Natural killer cell treated with Interleukin-12 subunit alpha and Interleukin-12 subunit beta and Interleukin-15 and Interleukin-18, amount 100 ng/mL, for 72 hours (primary cell): ENCODE measurements at regions not wholly inside any gene's neighbourhood (a gene's known extent, or its start where the extent isn't known, plus 50 kb on each side); places are given as distances from the start of the nearest gene placed in this dataset.

ENCODE experiments used
- ATAC-seq, 2 donors: fragments of 150-1000 bp; cut with Tn5 transposase in 1 of 2; sonication (Bioruptor Pico), chemical (Tn5 transposase) in 1 of 2; 2 replicates each; pipeline ENCODE4 v1.10.0; 2021
- DNase-seq: peaks from one replicate; pipeline ENCODE4 v3.0.0; 2022; ENCODE audit warnings: low spot score
- H3K27ac Mint-ChIP-seq, 2 donors: 1 replicate in 1 of 2; 2 replicates in 1 of 2; pipeline ENCODE4 v1.8.0; 2022; ENCODE audit warnings: mixed read lengths in 2 of 2, mild to moderate bottlenecking in 1 of 2, moderate library complexity in 1 of 2
- H3K27me3 Mint-ChIP-seq, 2 donors: 1 replicate in 1 of 2; 2 replicates in 1 of 2; pipeline ENCODE4 v1.8.0; 2022; ENCODE audit warnings: mixed read lengths in 2 of 2
- H3K36me3 Mint-ChIP-seq: one replicate; pipeline ENCODE4 v1.8.0; 2022; ENCODE audit warnings: mixed read lengths
- H3K4me1 Mint-ChIP-seq, 2 donors: 1 replicate in 1 of 2; 2 replicates in 1 of 2; pipeline ENCODE4 v1.8.0; 2022; ENCODE audit warnings: low read depth in 2 of 2, mixed read lengths in 2 of 2, mild to moderate bottlenecking in 1 of 2
- H3K4me3 Mint-ChIP-seq: one replicate; pipeline ENCODE4 v1.8.0; 2022; ENCODE audit warnings: mixed read lengths
- H3K9me3 Mint-ChIP-seq: 2 replicates; pipeline ENCODE4 v1.8.0; 2022; ENCODE audit warnings: mixed read lengths

DNA sequence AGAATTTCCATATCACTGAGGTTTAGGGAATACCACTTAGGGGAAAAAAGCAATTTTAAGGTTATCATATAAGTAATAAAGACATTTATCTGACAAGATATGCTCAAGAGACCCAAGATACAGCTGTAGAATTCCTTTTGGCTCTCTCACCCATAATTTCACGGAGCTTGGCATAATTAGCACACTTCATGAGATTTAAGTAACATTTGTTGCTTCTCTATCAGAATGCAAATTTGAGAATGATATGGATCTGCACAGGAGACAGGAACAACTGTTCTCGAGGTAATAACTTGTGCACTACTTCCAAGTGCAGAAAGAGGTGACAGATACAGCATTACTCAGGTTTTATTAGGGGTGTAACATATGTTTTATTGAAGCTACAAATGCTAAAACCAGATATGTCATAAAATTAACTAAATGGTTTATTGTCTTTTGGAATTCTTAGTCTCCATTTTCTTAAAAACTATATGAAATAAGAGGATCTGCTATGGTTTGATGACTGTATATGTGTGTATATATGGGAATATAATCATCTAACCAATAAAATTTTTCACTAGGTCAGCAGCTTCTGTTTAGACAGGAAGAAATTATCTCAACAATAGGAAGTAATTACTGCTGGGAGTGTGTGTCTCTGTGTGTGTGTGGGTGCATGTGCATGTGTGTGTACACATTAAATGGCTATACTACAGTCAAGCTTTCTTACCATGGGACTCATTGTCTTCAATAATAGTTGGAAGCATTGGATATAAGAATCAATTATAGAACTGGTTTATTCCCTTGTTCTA lies 401.3 kb downstream of the PCDH17 start:
- Mint-ChIP-seq H3K9me3 (peaks cover 8% of the 10 kb centered on the region), H3K4me1 (no peaks in the 10 kb centered on the region), H3K27ac (no peak overlapping the region), H3K4me3 (no peak overlapping the region), H3K36me3 (no peaks in the 10 kb centered on the region), H3K27me3 (no peaks in the 10 kb centered on the region)
- ATAC-seq (no peak), DNase-seq (no peak)

DNA sequence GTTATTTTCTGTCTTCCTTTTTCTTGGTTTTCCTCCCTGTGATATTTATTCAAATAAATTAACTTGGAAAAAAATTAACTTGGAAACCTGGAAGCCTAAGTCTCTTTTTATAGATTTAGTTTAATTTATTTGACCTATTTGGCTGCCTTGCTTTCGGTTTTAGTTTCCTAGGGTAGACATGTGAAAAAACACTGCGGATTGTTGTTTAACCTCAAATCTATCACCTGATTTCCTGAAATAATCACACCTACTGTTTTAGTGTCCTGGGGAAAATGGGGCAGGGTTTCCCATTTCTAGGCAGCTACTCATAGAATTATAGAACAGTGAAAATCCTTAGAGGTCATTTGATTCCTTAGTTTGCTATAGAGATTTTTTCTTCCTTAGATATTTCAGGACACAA lies 412.4 kb downstream of the PCDH17 start:
- Mint-ChIP-seq H3K27ac (no peak overlapping the region), H3K4me3 (no peak overlapping the region), H3K27me3 (no peaks in the 10 kb centered on the region), H3K36me3 (no peaks in the 10 kb centered on the region), H3K4me1 (no peaks in the 10 kb centered on the region), H3K9me3 (peaks cover 20% of the 10 kb centered on the region)
- DNase-seq: no peak
- no peak for ATAC-seq

DNA sequence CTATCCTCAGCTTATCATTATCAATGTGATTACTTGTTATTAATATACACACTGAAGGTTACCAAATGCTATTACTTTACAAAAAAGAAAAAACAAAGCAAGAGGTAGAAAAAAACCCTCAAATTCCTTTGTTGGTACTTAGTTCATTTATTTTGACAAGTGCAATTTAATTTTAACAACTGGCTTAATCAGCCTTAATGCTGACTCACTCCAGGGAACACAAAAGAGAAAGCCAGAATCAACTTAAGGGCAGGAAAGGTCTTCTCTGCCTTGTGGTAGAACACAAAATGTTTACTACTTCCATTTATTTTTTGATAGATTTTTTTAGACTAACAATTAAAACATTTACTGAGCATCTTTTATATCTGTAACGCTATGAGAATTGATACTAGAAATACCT lies 417.1 kb downstream of the PCDH17 start:
- ATAC-seq (no peak), DNase-seq (no peak)
- no peak overlapping the region for H3K27ac Mint-ChIP-seq
- H3K4me1 Mint-ChIP-seq: no peaks in the 10 kb centered on the region
- H3K36me3 Mint-ChIP-seq: no peaks in the 10 kb centered on the region
- no peaks in the 10 kb centered on the region for H3K27me3 Mint-ChIP-seq
- no peak overlapping the region for H3K4me3 Mint-ChIP-seq
- peaks cover 23% of the 10 kb centered on the region for H3K9me3 Mint-ChIP-seq

GRCh38 chr13:58051396-58051795 lies 419.9 kb downstream of the PCDH17 start:
- H3K9me3 Mint-ChIP-seq: peaks cover 17% of the 10 kb centered on the region
- H3K27me3 Mint-ChIP-seq: no peaks in the 10 kb centered on the region
- DNase-seq: no peak
- no peak overlapping the region for H3K27ac Mint-ChIP-seq
- no peaks in the 10 kb centered on the region for H3K4me1 Mint-ChIP-seq
- H3K4me3 Mint-ChIP-seq: no peak overlapping the region
- H3K36me3 Mint-ChIP-seq: no peaks in the 10 kb centered on the region
- no peak for ATAC-seq

- Mint-ChIP-seq H3K9me3 (peaks cover 16% of the 10 kb centered on the region), H3K4me3 (no peak overlapping the region), H3K27ac (no peak overlapping the region), H3K27me3 (no peaks in the 10 kb centered on the region), H3K4me1 (no peaks in the 10 kb centered on the region), H3K36me3 (no peaks in the 10 kb centered on the region)
- DNase-seq (no peak), ATAC-seq (no peak)
Measured at GRCh38 chr13:58051807-58052375, 420.3 kb downstream of the PCDH17 start.

DNA sequence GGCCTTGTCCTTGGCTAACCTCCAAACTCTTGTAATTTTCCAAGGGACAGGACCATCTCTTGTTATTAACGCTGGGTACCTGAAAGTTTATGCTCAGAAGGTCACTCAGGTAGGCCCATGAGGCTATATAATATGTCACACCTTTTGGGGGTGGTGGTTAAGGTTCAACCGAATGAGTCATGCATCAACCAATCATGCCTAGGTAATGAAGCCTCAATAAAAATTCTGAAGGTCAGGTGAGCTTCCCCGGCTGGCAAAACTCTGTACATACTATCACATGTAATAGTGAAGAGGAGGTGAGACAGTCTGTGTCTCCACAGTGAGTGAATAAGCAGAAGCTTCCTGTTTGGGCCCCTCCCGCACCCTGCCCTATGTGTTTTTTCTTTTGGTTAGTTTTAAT lies 424.9 kb downstream of the PCDH17 start:
- Mint-ChIP-seq H3K4me1 (no peaks in the 10 kb centered on the region), H3K27me3 (no peaks in the 10 kb centered on the region), H3K4me3 (no peak overlapping the region), H3K9me3 (peaks cover 2% of the 10 kb centered on the region), H3K36me3 (no peaks in the 10 kb centered on the region), H3K27ac (no peak overlapping the region)
- DNase-seq (no peak), ATAC-seq (no peak)

GRCh38 chr13:58059624-58060023 lies 428.1 kb downstream of the PCDH17 start:
- ATAC-seq (no peak), DNase-seq (no peak)
- Mint-ChIP-seq H3K4me1 (no peaks in the 10 kb centered on the region), H3K27ac (no peak overlapping the region), H3K9me3 (no peaks in the 10 kb centered on the region), H3K27me3 (no peaks in the 10 kb centered on the region), H3K36me3 (no peaks in the 10 kb centered on the region), H3K4me3 (no peak overlapping the region)

GRCh38 chr13:58080806-58081205 lies 449.3 kb downstream of the PCDH17 start:
- no peak for DNase-seq
- ATAC-seq: no peak
- Mint-ChIP-seq H3K27ac (no peak overlapping the region), H3K36me3 (no peaks in the 10 kb centered on the region), H3K4me1 (no peaks in the 10 kb centered on the region), H3K4me3 (no peak overlapping the region), H3K9me3 (peaks cover 7% of the 10 kb centered on the region), H3K27me3 (no peaks in the 10 kb centered on the region)

DNA sequence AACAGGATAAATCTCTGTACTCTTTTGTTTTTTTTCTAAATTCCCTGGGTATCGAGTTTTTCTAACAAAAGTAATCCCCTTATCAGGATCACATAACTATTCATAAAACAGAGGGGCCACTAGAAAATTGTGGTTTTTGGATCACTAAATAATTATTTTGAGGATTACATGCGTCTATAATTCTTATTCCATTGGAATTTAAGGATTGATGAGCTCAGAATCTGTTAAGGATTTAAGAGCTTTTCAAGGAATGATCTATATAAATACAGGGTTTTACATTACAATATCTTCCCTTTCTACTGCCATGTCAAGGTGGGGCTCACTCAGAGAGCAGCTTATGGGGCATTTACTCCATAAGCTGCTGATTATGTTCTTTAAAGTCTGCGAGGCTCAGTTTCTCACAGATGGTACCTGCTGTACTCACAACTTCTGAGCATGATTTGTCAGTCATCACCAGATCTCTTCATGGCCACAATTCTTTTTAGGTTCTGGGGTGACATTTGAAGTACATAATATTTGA lies 449.8 kb downstream of the PCDH17 start:
- H3K4me1 Mint-ChIP-seq: no peaks in the 10 kb centered on the region
- ATAC-seq: no peak

DNA sequence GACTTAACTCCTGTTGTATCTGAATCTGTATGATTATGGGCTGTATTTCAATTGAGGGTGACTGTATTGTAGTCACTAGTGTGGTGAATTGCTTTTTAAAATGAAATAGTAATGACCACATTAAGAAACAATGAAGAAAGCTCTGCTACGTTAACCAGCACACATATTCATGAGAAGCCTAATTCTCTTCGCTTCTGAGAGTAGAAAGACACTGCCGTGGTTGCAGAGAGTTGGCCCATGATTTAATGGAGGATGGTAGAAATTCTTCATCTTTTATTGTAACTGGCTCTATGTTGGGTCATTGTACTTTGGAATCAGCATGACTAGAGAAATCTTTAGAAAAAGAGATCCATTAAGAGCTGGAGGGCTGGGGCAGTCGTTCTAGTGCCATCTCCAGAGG lies 451.5 kb downstream of the PCDH17 start:
- H3K9me3 Mint-ChIP-seq: peaks cover 10% of the 10 kb centered on the region
- no peak overlapping the region for H3K27ac Mint-ChIP-seq
- no peak for ATAC-seq

More for the DNA sequence above, 449.8 kb downstream of the PCDH17 start:
- H3K4me3 Mint-ChIP-seq: no peak overlapping the region
- no peak for DNase-seq
- H3K9me3 Mint-ChIP-seq: peaks cover 7% of the 10 kb centered on the region
- no peaks in the 10 kb centered on the region for H3K36me3 Mint-ChIP-seq
- no peak overlapping the region for H3K27ac Mint-ChIP-seq
- no peaks in the 10 kb centered on the region for H3K27me3 Mint-ChIP-seq

DNA sequence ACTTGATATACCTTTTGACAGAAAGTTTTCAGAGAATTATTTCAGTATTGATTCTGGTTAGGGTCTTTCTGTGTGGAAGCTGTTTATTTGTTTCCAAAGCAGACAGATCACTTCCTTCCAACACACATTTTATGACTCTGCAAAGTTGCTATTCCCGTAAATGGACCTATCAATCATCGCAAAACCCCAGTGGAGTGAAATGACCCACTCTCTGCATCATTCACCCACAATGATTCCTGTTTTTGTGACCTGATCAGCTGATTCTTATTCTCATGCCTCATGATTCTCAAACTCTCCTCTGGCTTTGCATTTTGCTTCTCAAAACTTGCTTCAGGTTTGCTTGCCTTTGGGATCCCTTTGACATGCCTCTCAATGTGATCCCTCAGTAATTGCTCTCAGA lies 453.7 kb downstream of the PCDH17 start:
- H3K27ac Mint-ChIP-seq: no peak overlapping the region
- DNase-seq (no peak), ATAC-seq (no peak)
- H3K9me3 Mint-ChIP-seq: peaks cover 10% of the 10 kb centered on the region
- no peaks in the 10 kb centered on the region for H3K36me3 Mint-ChIP-seq
- no peaks in the 10 kb centered on the region for H3K27me3 Mint-ChIP-seq
- no peak overlapping the region for H3K4me3 Mint-ChIP-seq
- no peaks in the 10 kb centered on the region for H3K4me1 Mint-ChIP-seq

More for the DNA sequence above, 451.5 kb downstream of the PCDH17 start:
- H3K27me3 Mint-ChIP-seq: no peaks in the 10 kb centered on the region
- no peak overlapping the region for H3K4me3 Mint-ChIP-seq
- no peaks in the 10 kb centered on the region for H3K4me1 Mint-ChIP-seq
- no peaks in the 10 kb centered on the region for H3K36me3 Mint-ChIP-seq
- no peak for DNase-seq

- no peak for DNase-seq
- H3K27me3 Mint-ChIP-seq: no peaks in the 10 kb centered on the region
- H3K9me3 Mint-ChIP-seq: peaks cover 10% of the 10 kb centered on the region
- no peak overlapping the region for H3K4me3 Mint-ChIP-seq
- H3K27ac Mint-ChIP-seq: no peak overlapping the region
- H3K36me3 Mint-ChIP-seq: no peaks in the 10 kb centered on the region
- no peak for ATAC-seq
- H3K4me1 Mint-ChIP-seq: no peaks in the 10 kb centered on the region
Measured at GRCh38 chr13:58085819-58086218, 454.3 kb downstream of the PCDH17 start.

DNA sequence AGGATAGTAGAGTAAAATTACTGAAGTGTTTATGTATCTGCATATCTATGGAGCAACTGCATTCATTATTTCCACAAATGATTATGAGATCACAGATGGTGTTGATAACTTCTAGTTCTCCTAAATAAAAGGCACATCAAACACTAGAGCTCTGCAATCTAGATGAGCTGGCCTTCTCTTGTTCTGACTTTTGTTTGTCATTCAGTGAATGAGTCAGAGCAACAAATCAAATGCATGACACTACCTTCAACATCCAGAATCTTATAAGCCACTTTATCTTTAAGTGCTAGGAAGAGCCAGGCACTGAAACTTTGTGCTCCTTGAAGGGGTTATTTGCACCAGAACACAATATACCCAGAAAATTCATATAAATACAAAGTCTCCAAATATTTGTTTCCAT lies 456.0 kb downstream of the PCDH17 start:
- H3K27ac Mint-ChIP-seq: no peak overlapping the region
- H3K36me3 Mint-ChIP-seq: no peaks in the 10 kb centered on the region
- no peaks in the 10 kb centered on the region for H3K27me3 Mint-ChIP-seq
- H3K4me1 Mint-ChIP-seq: no peaks in the 10 kb centered on the region
- peaks cover 7% of the 10 kb centered on the region for H3K9me3 Mint-ChIP-seq
- no peak overlapping the region for H3K4me3 Mint-ChIP-seq
- ATAC-seq: no peak
- DNase-seq: no peak

DNA sequence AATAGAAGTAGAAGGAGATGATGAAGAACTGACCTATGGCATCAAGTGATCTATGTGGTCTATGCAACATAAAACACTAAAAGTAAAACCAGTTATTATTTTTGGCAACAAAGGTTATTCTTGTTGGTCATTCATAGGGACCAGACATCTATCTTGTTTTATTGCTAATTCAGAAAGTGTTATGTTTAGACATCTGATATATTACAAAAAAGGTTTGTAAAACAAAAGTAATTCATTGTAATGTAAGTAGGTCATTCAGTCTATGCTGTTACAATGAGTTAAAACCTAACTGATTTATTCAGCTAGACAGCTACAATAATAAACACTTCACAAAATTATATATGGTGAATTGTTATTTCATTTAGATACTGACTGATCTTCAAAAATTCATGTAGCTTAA lies 461.9 kb downstream of the PCDH17 start:
- Mint-ChIP-seq H3K4me1 (no peaks in the 10 kb centered on the region), H3K9me3 (peaks cover 10% of the 10 kb centered on the region), H3K4me3 (no peak overlapping the region), H3K36me3 (peaks cover 7% of the 10 kb centered on the region), H3K27me3 (no peaks in the 10 kb centered on the region), H3K27ac (no peak overlapping the region)
- DNase-seq (no peak), ATAC-seq (no peak)
